HepG2 (cell line): ENCODE measurements at regions not wholly inside any gene's neighbourhood (a gene's known extent, or its start where the extent isn't known, plus 50 kb on each side); places are given as distances from the start of the nearest gene placed in this dataset.

Experiments used
- ATAC-seq: fragments of 200-7000 bp; cut with Tn5 transposase; 3 replicates; pipeline ENCODE4 v1.9.1; 2020; ENCODE audit warnings: mild to moderate bottlenecking, moderate library complexity
- BruUV-seq: library from RNA; stranded (reverse); fragments of 400-500 nt; replicated peaks from 2 replicates; lab custom pipeline; 2021; lab: Mats Ljungman, UMichigan
- CTCF ChIA-PET: fragments of 300-600 bp; formaldehyde crosslinking; extraction: SDS; loops from one replicate; lab custom pipeline; 2021; ENCODE audit warnings: low total read pairs, inconsistent platforms, low intra/inter-chr PET ratio; lab: Yijun Ruan, JAX
- POLR2A ChIA-PET: fragments of 350-600 bp; sonication (Branson Sonifier 250); formaldehyde crosslinking; loops from one replicate; lab custom pipeline; 2020; ENCODE audit warnings: antibody characterized with exemption, inconsistent platforms; lab: Yijun Ruan, JAX
- DNase-seq: peaks from one replicate; pipeline ENCODE4 v3.0.0-alpha.2; 2015; ENCODE audit warnings: low spot score
- FAIRE-seq: peaks from 3 replicates; lab custom pipeline; 2011; peaks lifted over from hg19 to GRCh38; lab: Jason Lieb, UNC
- H2AFZ ChIP-seq: one replicate; pipeline ENCODE4 v1.6.1; 2011; ENCODE audit warnings: low read length, inconsistent platforms
- H3K27ac ChIP-seq: fragments of 300-600 bp; 3 replicates; pipeline ENCODE4 v1.8.0; 2011; ENCODE audit warnings: mixed run types, mild to moderate bottlenecking, mixed read lengths, low read length, inconsistent platforms; ENCODE audit not compliant: insufficient read depth; ENCODE audit errors: extremely low read length
- H3K27me3 ChIP-seq, 2 experiments: fragments of 200-600 bp in 1 of 2; 2 replicates in 1 of 2; 3 replicates in 1 of 2; pipeline versions ENCODE4 v1.6.0 to v1.8.0; 2011; ENCODE audit warnings: low read length in 2 of 2, mild to moderate bottlenecking in 2 of 2, moderate library complexity in 2 of 2, inconsistent platforms in 1 of 2; ENCODE audit not compliant: insufficient read depth in 2 of 2, control insufficient read depth in 1 of 2
- H3K36me3 ChIP-seq, 2 experiments: fragments of 200-600 bp in 1 of 2; replicated peaks in 1 of 2; 2 replicates in 1 of 2; 3 replicates in 1 of 2; pipeline versions ENCODE4 v1.5.1 to v1.8.0; 2011; ENCODE audit warnings: low read length in 2 of 2, inconsistent platforms in 1 of 2; ENCODE audit not compliant: insufficient read depth in 2 of 2, control insufficient read depth in 1 of 2
- H3K4me1 ChIP-seq: 2 replicates; pipeline ENCODE4 v1.5.1; 2012; ENCODE audit warnings: low read length, inconsistent platforms; ENCODE audit not compliant: insufficient read depth
- H3K4me2 ChIP-seq: 2 replicates; pipeline ENCODE4 v1.6.0; 2011; ENCODE audit warnings: low read depth, low read length, inconsistent platforms
- H3K4me3 ChIP-seq, 3 experiments: fragments of 200-600 bp in 1 of 3; sonication (generic), shearing (Covaris generic) in 1 of 3; replicated peaks in 1 of 3; 2 replicates each; pipeline ENCODE4 v1.5.1; 2011 to 2016; ENCODE audit warnings: low read length in 3 of 3, inconsistent platforms in 2 of 3, low read depth in 2 of 3, mild to moderate bottlenecking in 2 of 3, control low read depth in 1 of 3, mixed read lengths in 1 of 3; ENCODE audit not compliant: insufficient read depth in 1 of 3
- H3K79me2 ChIP-seq: one replicate; pipeline ENCODE4 v1.6.1; 2011; ENCODE audit warnings: low read length, inconsistent platforms; ENCODE audit not compliant: insufficient read depth
- H3K9ac ChIP-seq: 2 replicates; pipeline ENCODE4 v1.6.0; 2011; ENCODE audit warnings: mild to moderate bottlenecking, low read depth, low read length, inconsistent platforms; ENCODE audit not compliant: insufficient read depth
- H3K9me3 ChIP-seq: 2 replicates; pipeline ENCODE4 v1.5.1; 2012; ENCODE audit warnings: mild to moderate bottlenecking, low read length
- H4K20me1 ChIP-seq: 2 replicates; pipeline ENCODE4 v1.6.0; 2011; ENCODE audit warnings: inconsistent platforms, mild to moderate bottlenecking, low read length, moderate library complexity; ENCODE audit not compliant: insufficient read depth
- ARID5B ChIP-seq: IDR thresholded peaks from 2 replicates; pipeline ENCODE4 v1.4.0; 2020; ENCODE audit warnings: mild to moderate bottlenecking, missing genetic modification reagents
- CBX2 ChIP-seq, 2 experiments: fragments of 200-600 bp in 1 of 2; sonication (generic); formaldehyde crosslinking in 1 of 2; IDR thresholded peaks; 2 replicates each; pipeline versions ENCODE4 v1.7.0 to v1.8.1; 2018 to 2022; ENCODE audit warnings: low read depth in 2 of 2, low read length in 1 of 2, mild to moderate bottlenecking in 1 of 2, missing genetic modification reagents in 1 of 2
- CENPX ChIP-seq: sonication (generic); formaldehyde crosslinking; IDR thresholded peaks from 2 replicates; pipeline ENCODE4 v1.9.0; 2021; ENCODE audit warnings: mild to moderate bottlenecking, missing genetic modification reagents, moderate library complexity
- GLI4 ChIP-seq: sonication (generic); formaldehyde crosslinking; IDR thresholded peaks from 2 replicates; pipeline ENCODE4 v1.5.1; 2020; ENCODE audit warnings: missing genetic modification reagents, mild to moderate bottlenecking, moderate library complexity, borderline replicate concordance
- HDAC2 ChIP-seq: sonication (generic); formaldehyde crosslinking; IDR thresholded peaks from 2 replicates; pipeline ENCODE4 v1.4.0; 2020; ENCODE audit warnings: missing genetic modification reagents
- MAFF ChIP-seq: IDR thresholded peaks from 2 replicates; pipeline ENCODE4 v1.6.1; 2011; ENCODE audit warnings: low read depth, low read length, improper control_type of control experiment
- MAFK ChIP-seq, 2 experiments: IDR thresholded peaks in 1 of 2; conservative IDR thresholded peaks in 1 of 2; 2 replicates each; pipeline ENCODE4 v1.6.1; 2011; ENCODE audit warnings: improper control_type of control experiment in 2 of 2, low read length in 2 of 2
- MIXL1 ChIP-seq: IDR thresholded peaks from 2 replicates; pipeline ENCODE4 v1.6.1; 2016
- ZFX ChIP-seq: sonication (generic); formaldehyde crosslinking; IDR thresholded peaks from 2 replicates; pipeline ENCODE4 v1.4.0; 2020; ENCODE audit warnings: mild to moderate bottlenecking, low read depth, missing genetic modification reagents, moderate library complexity
- ZNF709 ChIP-seq: sonication (generic); formaldehyde crosslinking; IDR thresholded peaks from 2 replicates; pipeline ENCODE4 v1.5.0; 2020; ENCODE audit warnings: mild to moderate bottlenecking, missing genetic modification reagents
- WGBS: methylation state at CpG from one replicate; pipeline ENCODE4 v1.1.6; 2017; ENCODE audit warnings: low lambda C conversion rate; 5-methylcytosine and 5-hydroxymethylcytosine counted together
- in situ Hi-C: cut with HindIII; loops from 2 replicates; pipeline ENCODE4 v1.10.0; 2017; ENCODE audit warnings: low pct_unique_long_range_greater_than_20kb; ENCODE audit not compliant: extremely low pct_ligation_motif_present
- intact Hi-C: fragments of 100-400 bp; cut with micrococcal nuclease; formaldehyde crosslinking; loops from one replicate; pipeline ENCODE4 v1.10.0; 2022; ENCODE audit not compliant: unreplicated experiment

- no peak for FAIRE-seq
- H3K4me2 ChIP-seq, result no peak overlapping the region
- TF ChIP-seq ZNF709 (CRISPR knock-in tag), result no peak
- no peak for TF ChIP-seq ARID5B (CRISPR knock-in tag)
- peak; percentile 57 for TF ChIP-seq MAFF
- no peak for TF ChIP-seq GLI4 (CRISPR knock-in tag)
- no peak for TF ChIP-seq ZFX (CRISPR knock-in tag)
- no peak for TF ChIP-seq CBX2 (IDR thresholded peaks at IDR 0.05; ENCODE audit: low read depth, low read length)
- no peak for TF ChIP-seq CBX2 (CRISPR knock-in tag; IDR thresholded peaks at IDR 0.05; ENCODE audit: low read depth)
- TF ChIP-seq CENPX, result no peak
- no peak for TF ChIP-seq MIXL1 (CRISPR knock-in tag)
- TF ChIP-seq HDAC2 (CRISPR knock-in tag), result no peak
- peak in 1 of 2 experiments; percentile 66; a peak in 2 of 4 replicates for TF ChIP-seq MAFK (conservative IDR thresholded peaks at IDR 0.05 in 1 of 2, IDR thresholded peaks at IDR 0.05 in 1 of 2; ENCODE audit: low read length in 2 of 2)
- no peaks in the 10 kb centered on the region for H3K27me3 ChIP-seq
- no peaks in the 10 kb centered on the region for H3K9me3 ChIP-seq
- no peak for ATAC-seq
- no peak overlapping the region for H2AFZ ChIP-seq
- in situ Hi-C loops, result no loop called here
- no peak for DNase-seq
- WGBS, result 0% methylated on average over 1 of the region's 1 CpG
- no peaks in the 10 kb centered on the region for H3K36me3 ChIP-seq
- intact Hi-C loops, result no loop called here
- H3K27ac ChIP-seq, result no peak overlapping the region
- ChIA-PET CTCF (no interaction called here), POLR2A (no interaction called here)
- no peaks in the 10 kb centered on the region for H3K4me1 ChIP-seq
- no TSS peak for BruUV-seq
- H3K4me3 ChIP-seq, result no peak overlapping the region
- no peak overlapping the region for H3K9ac ChIP-seq
- no peaks in the 10 kb centered on the region for H4K20me1 ChIP-seq
- no peaks in the 10 kb centered on the region for H3K79me2 ChIP-seq
These were observed 1173.0 kb upstream of the CNTN5 start for GRCh38 chr11:97847730-97848129.
